Natural killer cell (primary cell): ENCODE measurements at regions not wholly inside any gene's neighbourhood (a gene's known extent, or its start where the extent isn't known, plus 50 kb on each side); places are given as distances from the start of the nearest gene placed in this dataset.

Source experiments
- ATAC-seq, 3 donors: fragments of 150-1000 bp in 2 of 3; fragments of 200-7000 bp in 1 of 3; cut with Tn5 transposase; 1 replicate in 1 of 3; 2 replicates in 2 of 3; pipeline ENCODE4 v1.10.0; 2021; ENCODE audit warnings: mild to moderate bottlenecking in 2 of 3, moderate library complexity in 2 of 3
- DNase-seq, 2 donors: peaks; one replicate each; pipeline versions ENCODE4 v3.0.0 to v3.0.0-alpha.2; 2013 to 2021; ENCODE audit warnings: mixed read lengths in 1 of 2
- H3K27ac ChIP-seq: one replicate; pipeline ENCODE4 v1.5.1; 2013; ENCODE audit warnings: mild to moderate bottlenecking, low read length
- H3K27me3 ChIP-seq: one replicate; pipeline ENCODE4 v1.6.1; 2013; ENCODE audit warnings: low read length; ENCODE audit not compliant: control insufficient read depth, insufficient read depth
- H3K36me3 ChIP-seq: one replicate; pipeline ENCODE4 v1.6.1; 2013; ENCODE audit warnings: low read length; ENCODE audit not compliant: control insufficient read depth, insufficient read depth
- H3K4me1 ChIP-seq: one replicate; pipeline ENCODE4 v1.6.1; 2013; ENCODE audit warnings: low read length; ENCODE audit not compliant: control insufficient read depth, insufficient read depth
- H3K4me3 ChIP-seq: one replicate; pipeline ENCODE4 v1.5.1; 2013; ENCODE audit warnings: low read length
- H3K9me3 ChIP-seq: one replicate; pipeline ENCODE4 v1.6.1; 2013; ENCODE audit warnings: low read length; ENCODE audit not compliant: control insufficient read depth, insufficient read depth
- H3K27ac Mint-ChIP-seq, 2 donors: one replicate each; pipeline ENCODE4 v1.8.0; 2022; ENCODE audit warnings: mild to moderate bottlenecking in 2 of 2, mixed read lengths in 2 of 2, moderate library complexity in 1 of 2
- H3K27me3 Mint-ChIP-seq, 2 donors: one replicate each; pipeline ENCODE4 v1.8.0; 2022; ENCODE audit warnings: low read depth in 2 of 2, mixed read lengths in 2 of 2
- H3K36me3 Mint-ChIP-seq: one replicate; pipeline ENCODE4 v1.8.0; 2022; ENCODE audit warnings: mixed read lengths
- H3K4me1 Mint-ChIP-seq, 2 donors: one replicate each; pipeline ENCODE4 v1.8.0; 2022; ENCODE audit warnings: mixed read lengths in 2 of 2
- H3K4me3 Mint-ChIP-seq: one replicate; pipeline ENCODE4 v1.8.0; 2022; ENCODE audit warnings: mild to moderate bottlenecking, moderate library complexity, mixed read lengths
- H3K9me3 Mint-ChIP-seq, 2 donors: one replicate each; pipeline ENCODE4 v1.8.0; 2022; ENCODE audit warnings: mixed read lengths in 2 of 2
- CTCF ChIP-seq: fragments of 200-600 bp; IDR thresholded peaks from one replicate; pipeline ENCODE4 v1.8.0; 2022; ENCODE audit warnings: antibody characterized with exemption
- WGBS: methylation state at CpG from one replicate; pipeline ENCODE4 v1.1.7; 2013; ENCODE audit warnings: missing lambda C conversion rate; ENCODE audit not compliant: insufficient coverage; 5-methylcytosine and 5-hydroxymethylcytosine counted together
- intact Hi-C: fragments of 100-400 bp; cut with micrococcal nuclease; formaldehyde crosslinking; loops from one replicate; pipeline ENCODE4 v1.14.2; 2022

- 100% methylated on average over 1 of the region's 1 CpG for WGBS
Measured at GRCh38 chr4:137688651-137689050, 156.4 kb upstream of the PCDH18 start.

GRCh38 chr4:137685357-137685756 lies 153.1 kb upstream of the PCDH18 start:
- intact Hi-C loops: no loop called here
- TF ChIP-seq CTCF: no peak
- DNase-seq (no peak), ATAC-seq (no peak)
- Histone ChIP-seq H3K4me1 (no peaks in the 10 kb centered on the region), H3K27me3 (no peaks in the 10 kb centered on the region), H3K4me3 (no peak overlapping the region), H3K27ac (no peak overlapping the region), H3K9me3 (no peaks in the 10 kb centered on the region), H3K36me3 (no peaks in the 10 kb centered on the region)
- Mint-ChIP-seq H3K36me3 (peaks cover 7% of the 10 kb centered on the region), H3K27ac (no peak overlapping the region), H3K4me1 (no peaks in the 10 kb centered on the region), H3K4me3 (no peak overlapping the region), H3K27me3 (no peaks in the 10 kb centered on the region), H3K9me3 (peaks cover 8 to 9% of the 10 kb centered on the region in 2 donors)
- 97% methylated on average over 2 of the region's 3 CpGs for WGBS

More at GRCh38 chr4:137688651-137689050, 156.4 kb upstream of the PCDH18 start:
- ATAC-seq (no peak), DNase-seq (no peak)
- Histone ChIP-seq H3K27me3 (no peaks in the 10 kb centered on the region), H3K9me3 (no peaks in the 10 kb centered on the region), H3K4me3 (no peak overlapping the region), H3K27ac (no peak overlapping the region), H3K36me3 (no peaks in the 10 kb centered on the region), H3K4me1 (no peaks in the 10 kb centered on the region)
- H3K4me1 Mint-ChIP-seq: no peaks in the 10 kb centered on the region
- intact Hi-C loops: no loop called here
- H3K27me3 Mint-ChIP-seq: no peaks in the 10 kb centered on the region
- peaks cover 7% of the 10 kb centered on the region for H3K36me3 Mint-ChIP-seq
- H3K27ac Mint-ChIP-seq: no peak overlapping the region
- H3K9me3 Mint-ChIP-seq: peaks cover 11 to 19% of the 10 kb centered on the region in 2 donors
- H3K4me3 Mint-ChIP-seq: no peak overlapping the region
- TF ChIP-seq CTCF: no peak

- intact Hi-C loops: no loop called here
- no CpG with 5 or more reads among the region's 1 CpG for WGBS
- no peak for TF ChIP-seq CTCF
Measured at GRCh38 chr4:137681081-137681480, 148.8 kb upstream of the PCDH18 start.

GRCh38 chr4:137678796-137679195 lies 146.5 kb upstream of the PCDH18 start:
- Mint-ChIP-seq H3K36me3 (no peaks in the 10 kb centered on the region), H3K4me1 (no peaks in the 10 kb centered on the region), H3K4me3 (no peak overlapping the region), H3K9me3 (peaks cover 4 to 11% of the 10 kb centered on the region in 2 donors), H3K27ac (no peak overlapping the region), H3K27me3 (no peaks in the 10 kb centered on the region)
- 33% methylated on average over 1 of the region's 1 CpG for WGBS
- ATAC-seq (no peak), DNase-seq (no peak)
- no peak for TF ChIP-seq CTCF
- H3K4me3 ChIP-seq: no peak overlapping the region
- H3K36me3 ChIP-seq: no peaks in the 10 kb centered on the region
- intact Hi-C loops: no loop called here
- H3K27me3 ChIP-seq: no peaks in the 10 kb centered on the region
- no peaks in the 10 kb centered on the region for H3K4me1 ChIP-seq
- H3K9me3 ChIP-seq: no peaks in the 10 kb centered on the region
- H3K27ac ChIP-seq: no peak overlapping the region

More at GRCh38 chr4:137681081-137681480, 148.8 kb upstream of the PCDH18 start:
- Histone ChIP-seq H3K27ac (no peak overlapping the region), H3K27me3 (no peaks in the 10 kb centered on the region), H3K9me3 (no peaks in the 10 kb centered on the region), H3K4me3 (no peak overlapping the region), H3K4me1 (no peaks in the 10 kb centered on the region), H3K36me3 (no peaks in the 10 kb centered on the region)
- no peaks in the 10 kb centered on the region for H3K27me3 Mint-ChIP-seq
- DNase-seq (no peak), ATAC-seq (no peak)
- H3K36me3 Mint-ChIP-seq: no peaks in the 10 kb centered on the region
- H3K4me1 Mint-ChIP-seq: no peaks in the 10 kb centered on the region
- no peak overlapping the region for H3K4me3 Mint-ChIP-seq
- no peak overlapping the region for H3K27ac Mint-ChIP-seq
- peaks cover 3 to 8% of the 10 kb centered on the region in 2 donors for H3K9me3 Mint-ChIP-seq
